GM21360 (cell line): ENCODE measurements at regions not wholly inside any gene's neighbourhood (a gene's known extent, or its start where the extent isn't known, plus 50 kb on each side); places are given as distances from the start of the nearest gene placed in this dataset.
"Not testable (repeated sequence)": the region's sequence is repeated elsewhere in the genome, so short reads cannot be mapped to it uniquely, and the experiment has no call there.

Experiments used
- ATAC-seq: cut with Tn5 transposase; IDR thresholded peaks from one replicate; pipeline ENCODE4 v1.9.1; 2021; ENCODE audit warnings: mild to moderate bottlenecking, moderate library complexity; ENCODE audit not compliant: unreplicated experiment

DNA sequence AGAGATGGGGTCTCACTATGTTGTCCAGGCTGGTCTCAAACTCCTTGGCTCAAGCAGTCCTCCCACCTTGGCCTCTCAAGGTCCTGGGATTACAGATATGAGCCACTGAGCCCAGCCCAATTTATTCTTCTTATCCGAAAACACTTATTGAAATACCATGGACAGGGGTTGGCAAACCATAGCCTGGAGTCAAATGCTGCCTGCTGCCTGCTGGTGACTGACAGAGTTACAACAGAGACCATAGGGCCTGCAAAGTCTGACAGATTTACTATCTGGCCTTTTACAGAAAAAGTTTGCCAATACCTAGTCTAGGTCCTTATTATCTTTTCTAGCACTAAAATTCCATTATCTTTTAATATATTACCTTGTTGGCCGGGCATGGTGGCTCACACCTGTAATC is 87.1 kb upstream of the ZNF281 start:
- no peak for ATAC-seq

- no peak for ATAC-seq
These were observed 86.1 kb upstream of the ZNF281 start for GRCh38 chr1:200495901-200496300.

- no peak for ATAC-seq
These were observed 83.5 kb upstream of the ZNF281 start for GRCh38 chr1:200493344-200493743.

DNA sequence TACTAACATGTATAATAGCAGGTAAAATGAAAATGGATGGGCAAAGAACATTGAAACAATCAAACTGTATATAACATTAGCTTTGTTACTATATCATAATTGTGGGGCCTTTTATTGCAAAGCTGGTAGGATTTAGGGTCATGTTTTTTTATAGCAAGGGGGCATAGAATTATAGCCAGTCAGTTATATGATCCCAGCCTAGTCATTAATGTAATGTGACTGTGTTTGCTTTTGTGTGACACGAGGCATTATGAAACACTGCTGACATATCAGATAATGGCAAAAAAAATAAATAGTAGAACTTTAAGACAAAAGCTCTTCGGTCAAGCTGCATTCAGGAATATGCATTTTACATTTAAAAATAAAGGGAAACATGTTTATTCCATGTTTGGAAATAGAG is 81.3 kb upstream of the ZNF281 start:
- ATAC-seq: no peak

GRCh38 chr1:200490183-200490582 is 80.3 kb upstream of the ZNF281 start:
- no peak for ATAC-seq

DNA sequence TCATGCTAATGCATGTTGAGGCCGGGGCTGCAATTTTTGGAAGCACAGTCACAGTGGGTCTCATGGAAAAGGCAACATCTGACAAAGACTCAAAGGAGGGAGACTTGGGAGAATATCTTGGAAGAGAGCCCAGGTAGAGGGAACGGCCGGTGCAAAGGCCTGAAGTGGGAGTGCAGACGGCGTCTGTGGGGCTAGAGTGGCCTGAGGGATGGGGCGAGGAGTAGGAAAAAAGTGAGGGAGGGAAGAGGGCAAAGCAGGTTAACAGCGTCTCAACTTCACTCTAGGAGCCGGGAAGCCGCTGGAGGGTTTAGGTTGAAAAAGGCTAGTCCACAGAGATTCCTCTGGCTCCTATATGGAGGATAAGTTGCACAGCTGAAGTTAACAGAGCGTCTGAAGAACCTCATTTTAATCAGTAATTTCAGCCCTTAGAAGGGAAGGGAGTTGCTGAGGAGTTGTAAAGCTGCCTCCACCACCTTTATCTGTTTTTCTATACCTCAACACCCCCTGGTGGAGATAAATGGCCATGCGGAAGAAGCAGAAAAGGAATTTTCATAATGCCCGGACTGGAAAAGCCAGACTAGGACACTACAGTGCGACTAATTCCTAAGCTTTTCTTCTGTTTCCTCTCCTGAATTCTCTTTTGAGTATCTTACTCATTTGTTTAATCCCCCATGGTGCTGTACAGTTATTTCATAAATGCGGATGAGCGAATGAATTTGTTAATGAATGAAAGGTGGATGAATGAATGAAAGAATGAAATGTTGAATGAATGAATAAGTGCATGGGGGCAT is 78.7 kb upstream of the ZNF281 start:
- ATAC-seq: peak; percentile 55

- ATAC-seq: no peak
These were observed 77.8 kb upstream of the ZNF281 start for GRCh38 chr1:200487650-200488049.

- no peak for ATAC-seq
These were observed 76.8 kb upstream of the ZNF281 start for GRCh38 chr1:200486634-200487033.

DNA sequence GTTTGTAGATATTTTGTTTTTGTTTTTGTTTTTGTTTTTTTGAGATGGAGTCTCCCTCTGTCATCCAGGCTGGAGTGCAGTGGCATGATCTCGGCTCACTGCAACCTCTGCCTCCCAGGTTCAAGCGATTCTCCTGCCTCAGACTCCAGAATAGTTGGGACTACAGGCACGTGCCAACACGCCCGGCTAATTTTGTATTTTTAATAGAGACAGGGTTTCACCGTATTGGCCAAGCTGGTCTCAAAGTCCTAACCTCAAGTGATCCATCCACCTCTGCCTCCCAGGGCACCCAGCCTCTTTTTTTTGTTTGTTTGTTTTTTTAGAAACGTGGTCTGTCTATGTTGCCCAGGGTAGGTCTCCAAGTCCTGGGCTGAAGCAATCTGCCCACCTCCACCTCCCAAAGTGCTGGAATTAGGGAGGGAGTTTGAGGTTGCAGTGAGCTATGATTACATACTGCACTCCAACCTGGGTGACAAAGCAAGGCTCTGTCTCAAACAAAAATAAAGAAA is 74.7 kb upstream of the ZNF281 start:
- not testable (repeated sequence) for ATAC-seq

DNA sequence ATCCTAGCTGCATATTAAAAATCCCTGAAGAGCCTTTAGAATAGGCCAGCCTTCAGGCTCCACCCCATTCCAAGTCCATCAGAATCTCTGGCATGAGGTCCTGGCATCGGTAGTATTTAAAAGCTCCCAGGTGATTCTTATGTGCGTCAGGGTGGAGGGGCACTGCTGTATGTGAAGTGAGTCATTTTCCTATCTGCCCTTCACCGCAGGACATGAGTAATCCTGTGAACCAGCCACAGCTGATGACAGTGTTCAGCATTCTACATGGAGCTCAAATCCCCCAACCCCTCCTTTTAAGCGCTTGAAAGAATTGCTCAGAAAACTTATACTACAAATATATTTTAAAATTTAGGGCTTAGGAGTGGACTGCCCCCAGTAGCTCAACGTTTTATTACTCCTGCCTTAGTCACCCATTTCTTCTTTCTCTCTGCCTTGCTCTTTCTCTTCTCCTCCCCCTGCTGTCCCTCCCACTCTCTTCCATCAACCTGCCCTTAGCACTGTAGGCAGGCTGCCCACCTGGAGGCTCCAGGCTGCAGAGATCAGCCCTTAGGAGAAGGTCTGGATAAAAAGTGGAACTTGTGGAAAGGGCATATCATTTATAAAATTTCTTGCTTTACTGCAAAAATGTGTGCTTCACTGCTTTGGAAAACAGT is 73.8 kb upstream of the ZNF281 start:
- ATAC-seq: peak; percentile 99

GRCh38 chr1:200480964-200481363 is 71.1 kb upstream of the ZNF281 start:
- ATAC-seq: no peak

DNA sequence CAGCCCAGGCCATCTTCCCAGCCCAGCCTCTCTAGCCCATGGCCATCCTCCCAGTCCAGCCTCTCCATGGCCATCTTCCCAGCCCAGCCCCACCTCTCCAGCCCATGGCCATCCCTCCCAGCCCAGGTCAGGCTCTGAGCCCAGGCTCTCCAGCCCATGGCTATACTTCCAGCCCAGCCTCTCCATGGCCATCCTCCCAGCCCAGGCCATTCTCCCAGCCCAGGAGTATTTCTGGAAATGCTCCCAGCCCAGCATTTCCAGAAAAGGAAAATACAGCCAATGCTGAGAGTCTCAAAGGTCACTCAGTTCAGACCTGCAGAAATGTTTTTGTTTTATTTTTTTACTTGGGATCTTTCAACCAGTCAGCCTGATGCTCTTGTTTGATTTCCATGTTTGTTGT is 70.0 kb upstream of the ZNF281 start:
- ATAC-seq: no peak

GRCh38 chr1:200478945-200479558 is 69.2 kb upstream of the ZNF281 start:
- no peak for ATAC-seq

DNA sequence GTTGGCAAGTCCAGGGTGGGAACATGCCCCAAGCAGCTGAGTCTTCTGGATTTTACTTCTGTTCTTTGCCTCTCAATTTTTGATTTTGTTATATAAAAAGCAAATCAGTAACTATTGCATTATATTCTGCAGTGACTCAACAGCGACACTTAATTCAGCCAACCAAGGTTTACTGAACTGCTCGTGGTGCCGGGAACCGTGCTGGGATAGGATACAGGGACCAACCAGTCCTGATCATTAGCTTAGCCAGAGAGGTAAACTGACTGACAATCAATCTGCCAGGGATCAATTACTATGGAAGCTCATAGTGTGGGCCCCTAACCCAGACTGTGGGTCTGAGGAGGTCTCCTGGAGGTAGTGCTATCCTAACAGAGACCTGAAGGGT is 68.4 kb upstream of the ZNF281 start:
- no peak for ATAC-seq

GRCh38 chr1:200474633-200475032 is 64.8 kb upstream of the ZNF281 start:
- no peak for ATAC-seq

DNA sequence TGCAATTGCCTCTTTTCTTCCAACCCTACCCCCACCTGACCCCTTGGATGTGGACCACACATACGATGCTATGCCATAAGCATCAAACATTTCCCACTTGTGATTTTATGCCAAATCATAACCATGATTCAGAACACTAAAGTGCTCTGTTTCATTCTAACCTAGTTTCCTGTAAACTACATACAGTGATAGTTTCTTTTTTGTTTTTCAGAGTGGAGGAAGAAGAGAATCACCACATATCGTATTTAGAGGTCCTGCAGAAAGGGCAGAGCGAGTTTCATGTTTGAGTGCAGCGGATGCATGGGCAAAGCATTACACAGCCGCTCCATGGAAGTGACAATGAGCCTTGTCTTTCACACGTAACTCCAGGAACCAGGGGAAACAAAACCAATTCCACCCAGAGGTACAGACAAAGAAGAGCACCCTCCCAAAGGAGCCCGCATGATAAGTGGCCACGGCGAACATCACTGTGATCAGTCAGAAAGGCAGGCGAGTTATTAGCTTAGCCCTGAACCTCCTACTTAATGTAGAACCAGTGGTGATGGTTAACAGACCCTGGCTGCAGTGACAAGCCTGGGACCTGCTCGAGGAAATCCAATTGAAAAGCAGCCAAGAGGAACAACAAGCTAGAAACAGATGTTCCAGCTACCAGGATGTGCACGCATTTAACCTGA is 64.0 kb upstream of the ZNF281 start:
- peak; percentile 61 for ATAC-seq

DNA sequence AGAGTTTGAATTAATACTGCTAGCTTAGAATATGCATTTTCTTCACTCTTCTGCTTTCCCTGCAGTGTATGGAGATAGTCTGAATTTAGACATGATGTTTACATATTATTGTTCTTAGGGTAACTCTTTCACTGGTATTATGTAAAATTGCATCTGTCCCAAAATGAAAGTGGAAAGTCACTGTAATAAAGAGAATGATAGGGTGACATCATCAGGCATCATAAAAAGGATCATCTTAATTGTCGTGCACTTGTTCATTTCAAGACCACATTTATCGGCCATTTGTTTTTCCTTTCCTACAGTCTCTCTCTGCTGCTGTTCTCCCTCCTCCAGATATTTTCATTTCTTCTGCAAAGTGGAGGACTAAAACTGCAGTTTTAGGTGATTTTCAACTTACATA is 61.9 kb upstream of the ZNF281 start:
- ATAC-seq: no peak

DNA sequence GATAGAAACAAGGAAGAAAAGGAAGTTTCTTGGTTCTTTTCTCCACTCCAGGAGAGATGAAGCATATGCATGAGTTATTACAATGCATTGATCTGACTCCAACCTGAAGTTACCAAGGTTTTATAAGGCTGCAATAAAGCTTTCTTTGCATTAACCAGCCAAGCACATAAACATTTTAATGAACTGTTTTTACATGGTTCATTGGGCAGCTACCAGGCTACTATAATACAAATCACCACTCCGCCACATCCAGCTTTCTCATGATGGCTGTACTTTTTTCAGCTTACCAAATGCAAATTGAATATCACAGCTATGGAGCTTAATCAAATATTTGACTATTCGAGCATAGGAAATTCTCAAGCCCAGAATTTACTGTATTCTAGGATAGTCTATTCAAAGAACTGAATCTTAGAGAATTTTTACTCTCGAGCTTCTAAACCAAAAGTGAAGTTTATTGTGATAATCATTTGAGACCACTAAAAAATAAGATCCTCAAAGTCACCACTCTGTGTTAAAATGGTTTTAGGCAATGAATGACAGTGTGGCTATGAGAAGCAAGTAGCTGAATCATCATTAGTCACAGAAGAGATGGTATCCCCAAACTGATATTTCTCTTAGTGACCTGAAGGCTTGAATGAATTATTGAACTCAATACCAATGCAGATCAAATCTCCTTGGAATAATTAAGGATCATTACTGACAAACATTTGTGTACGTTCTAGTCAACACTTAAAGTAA is 58.6 kb upstream of the ZNF281 start:
- ATAC-seq: no peak

- no peak for ATAC-seq
These were observed 55.1 kb upstream of the ZNF281 start for GRCh38 chr1:200464784-200465400.
